Gastroesophageal sphincter (tissue), 4 donors: ENCODE measurements at regions not wholly inside any gene's neighbourhood (a gene's known extent, or its start where the extent isn't known, plus 50 kb on each side); places are given as distances from the start of the nearest gene placed in this dataset.

ENCODE experiments used
- ATAC-seq: fragments of 150-250 bp; one replicate; pipeline ENCODE4 v1.9.1; 2016; ENCODE audit warnings: mild to moderate bottlenecking, moderate library complexity
- H3K27ac ChIP-seq, 4 donors: fragments of 200-600 bp; sonication (generic) in 3 of 4; 1 replicate in 3 of 4; 2 replicates in 1 of 4; pipeline ENCODE4 v1.5.1; 2016 to 2019
- H3K27me3 ChIP-seq: fragments of 200-600 bp; sonication (generic); one replicate; pipeline ENCODE4 v1.5.1; 2019
- H3K36me3 ChIP-seq, 2 donors: fragments of 200-600 bp; sonication (generic); one replicate each; pipeline ENCODE4 v1.5.1; 2019; ENCODE audit warnings: control low read depth in 1 of 2
- H3K4me1 ChIP-seq, 3 donors: fragments of 200-600 bp; sonication (generic); 1 replicate in 2 of 3; 2 replicates in 1 of 3; pipeline ENCODE4 v1.5.1; 2016 to 2019; ENCODE audit warnings: control low read depth in 2 of 3
- H3K4me3 ChIP-seq, 2 donors: fragments of 200-600 bp; sonication (generic); one replicate each; pipeline ENCODE4 v1.5.1; 2019; ENCODE audit warnings: mild to moderate bottlenecking in 1 of 2, moderate library complexity in 1 of 2
- H3K9me3 ChIP-seq, 3 donors: fragments of 200-600 bp; sonication (generic); one replicate each; pipeline ENCODE4 v1.5.1; 2017 to 2019; ENCODE audit warnings: control low read depth in 2 of 3
- CTCF ChIP-seq, 4 experiments: fragments of 200-600 bp in 2 of 4; fragments of 450-650 bp in 2 of 4; sonication (generic) in 1 of 4; IDR thresholded peaks; one replicate each; pipeline ENCODE4 v1.5.1; 2017 to 2019; ENCODE audit warnings: antibody characterized with exemption in 4 of 4, mild to moderate bottlenecking in 2 of 4, moderate library complexity in 2 of 4
- EP300 ChIP-seq: sonication (generic); formaldehyde crosslinking; IDR thresholded peaks from one replicate; pipeline ENCODE4 v1.6.1; 2017; ENCODE audit warnings: antibody characterized with exemption, mild to moderate bottlenecking
- POLR2A ChIP-seq, 2 donors: fragments of 450-650 bp; IDR thresholded peaks; one replicate each; pipeline ENCODE4 v1.6.1; 2017; ENCODE audit warnings: antibody characterized with exemption in 2 of 2, mild to moderate bottlenecking in 2 of 2, moderate library complexity in 1 of 2
- POLR2AphosphoS5 ChIP-seq: sonication (generic); formaldehyde crosslinking; IDR thresholded peaks from one replicate; pipeline ENCODE4 v1.6.1; 2017; ENCODE audit warnings: antibody characterized with exemption
- WGBS, 2 donors: methylation state at CpG; one replicate each; pipeline ENCODE4 v1.1.5; 2018; ENCODE audit warnings: low coverage in 1 of 2; 5-methylcytosine and 5-hydroxymethylcytosine counted together

- H3K36me3 ChIP-seq = no peaks in the 10 kb centered on the region
- no peak for TF ChIP-seq POLR2A (IDR thresholded peaks at IDR 0.05)
- TF ChIP-seq POLR2AphosphoS5 = no peak
- TF ChIP-seq CTCF (IDR thresholded peaks at IDR 0.05) = no peak
- TF ChIP-seq EP300 = no peak
- no peak for ATAC-seq
- H3K27me3 ChIP-seq = no peaks in the 10 kb centered on the region
- no peak overlapping the region for H3K27ac ChIP-seq
- 80 to 90% methylated on average over 4 to 6 of the region's 7 CpGs for WGBS, 2 donors
- no peaks in the 10 kb centered on the region for H3K9me3 ChIP-seq
- no peak overlapping the region for H3K4me3 ChIP-seq
- H3K4me1 ChIP-seq = no peaks in the 10 kb centered on the region
Observed at GRCh38 chr2:8501061-8501720, 180.7 kb upstream of the ID2 start.

GRCh38 chr2:8502316-8502715 is 179.5 kb upstream of the ID2 start:
- TF ChIP-seq CTCF (IDR thresholded peaks at IDR 0.05) = no peak
- no peak for TF ChIP-seq POLR2A (IDR thresholded peaks at IDR 0.05)
- TF ChIP-seq POLR2AphosphoS5 = no peak
- TF ChIP-seq EP300 = no peak
- Histone ChIP-seq H3K9me3 (no peaks in the 10 kb centered on the region), H3K36me3 (no peaks in the 10 kb centered on the region), H3K27me3 (no peaks in the 10 kb centered on the region), H3K4me3 (no peak overlapping the region), H3K4me1 (no peaks in the 10 kb centered on the region), H3K27ac (no peak overlapping the region)
- ATAC-seq = no peak
- WGBS, 2 donors = 66 to 93% methylated on average over 4 to 5 of the region's 6 CpGs

GRCh38 chr2:8505311-8505920 is 176.4 kb upstream of the ID2 start:
- Histone ChIP-seq H3K4me3 (no peak overlapping the region), H3K27me3 (no peaks in the 10 kb centered on the region), H3K4me1 (no peaks in the 10 kb centered on the region), H3K36me3 (no peaks in the 10 kb centered on the region), H3K27ac (no peak overlapping the region), H3K9me3 (no peaks in the 10 kb centered on the region)
- no peak for ATAC-seq
- 89 to 90% methylated on average over 3 to 8 of the region's 10 CpGs for WGBS, 2 donors
- no peak for TF ChIP-seq EP300
- TF ChIP-seq POLR2AphosphoS5 = no peak

- no peak overlapping the region for H3K27ac ChIP-seq
- WGBS, 2 donors = 23 to 43% methylated on average over 7 of the region's 7 CpGs
- no peaks in the 10 kb centered on the region for H3K27me3 ChIP-seq
- no peaks in the 10 kb centered on the region for H3K9me3 ChIP-seq
- H3K36me3 ChIP-seq = no peaks in the 10 kb centered on the region
- no peak for TF ChIP-seq EP300
- TF ChIP-seq CTCF (IDR thresholded peaks at IDR 0.05) = no peak
- TF ChIP-seq POLR2AphosphoS5 = no peak
- H3K4me3 ChIP-seq = no peak overlapping the region
- no peaks in the 10 kb centered on the region for H3K4me1 ChIP-seq
- ATAC-seq = no peak
Observed at GRCh38 chr2:8506746-8507145, 175.1 kb upstream of the ID2 start.

GRCh38 chr2:8508766-8509165 is 173.1 kb upstream of the ID2 start:
- Histone ChIP-seq H3K4me1 (no peaks in the 10 kb centered on the region), H3K9me3 (no peaks in the 10 kb centered on the region), H3K4me3 (no peak overlapping the region), H3K27me3 (no peaks in the 10 kb centered on the region), H3K36me3 (no peaks in the 10 kb centered on the region), H3K27ac (no peak overlapping the region)
- 100% methylated on average over 1 of the region's 5 CpGs; no CpG with 5 or more reads in 1 of the 2 donors for WGBS, 2 donors
- no peak for ATAC-seq
- TF ChIP-seq EP300 = no peak
- TF ChIP-seq POLR2A (IDR thresholded peaks at IDR 0.05) = no peak
- no peak for TF ChIP-seq CTCF (IDR thresholded peaks at IDR 0.05)
- no peak for TF ChIP-seq POLR2AphosphoS5
